GM18907 (cell line): ENCODE measurements at regions not wholly inside any gene's neighbourhood (a gene's known extent, or its start where the extent isn't known, plus 50 kb on each side); places are given as distances from the start of the nearest gene placed in this dataset.
"Not testable (repeated sequence)": the region's sequence is repeated elsewhere in the genome, so short reads cannot be mapped to it uniquely, and the experiment has no call there.

Source experiments
- ATAC-seq: cut with Tn5 transposase; IDR thresholded peaks from one replicate; pipeline ENCODE4 v1.9.1; 2021; ENCODE audit warnings: mild to moderate bottlenecking, moderate library complexity; ENCODE audit not compliant: unreplicated experiment

DNA sequence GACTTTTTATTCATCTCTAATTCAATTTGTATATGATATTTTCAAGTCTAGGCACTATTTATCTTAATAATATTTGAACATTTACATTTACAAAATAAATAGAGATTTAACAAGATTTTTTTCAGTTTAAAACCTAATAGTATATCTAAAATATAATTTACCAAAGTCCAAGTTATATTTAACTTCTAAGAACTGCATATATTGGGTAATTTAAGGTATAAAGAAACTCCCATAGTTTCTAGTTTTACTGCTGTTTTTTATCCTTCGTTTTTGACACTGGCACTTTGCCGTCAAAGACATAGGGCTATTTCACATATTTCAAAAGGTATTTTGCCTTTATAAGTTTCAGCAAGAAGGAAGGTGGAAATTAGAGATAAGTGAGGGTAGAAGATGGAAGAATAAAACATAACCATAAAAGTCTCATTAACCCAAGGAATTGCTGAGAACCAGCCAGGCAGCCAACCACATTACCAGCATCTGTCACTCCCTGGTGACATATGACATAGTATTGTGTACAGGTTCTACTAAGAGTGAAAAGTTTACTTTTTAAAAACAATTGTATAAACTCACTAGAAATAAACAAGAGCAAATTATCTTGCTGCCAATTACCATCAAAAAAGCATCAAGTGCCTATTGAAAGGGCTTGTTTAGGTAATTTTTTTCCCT is 251.5 kb downstream of the NSUN3 start:
- ATAC-seq: no peak

DNA sequence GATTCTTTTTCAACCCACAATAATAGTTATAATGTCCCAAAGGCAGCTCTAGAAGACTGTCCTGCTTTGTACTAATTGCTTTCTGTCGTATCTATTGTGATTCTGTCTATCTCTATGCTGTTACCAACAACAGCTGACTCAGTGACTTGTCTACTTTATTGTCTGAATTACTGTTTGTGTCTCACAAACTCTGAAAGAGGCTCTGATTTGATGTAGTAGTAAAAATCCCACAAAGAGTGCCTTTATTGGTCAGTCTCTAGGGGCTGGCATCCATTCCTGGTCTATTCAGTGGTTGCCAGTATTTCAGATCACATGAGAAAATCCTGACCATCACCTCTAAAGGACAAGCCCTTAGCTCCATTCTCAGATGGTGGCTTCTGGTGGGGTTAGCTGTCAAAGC is 254.2 kb downstream of the NSUN3 start:
- ATAC-seq: no peak

DNA sequence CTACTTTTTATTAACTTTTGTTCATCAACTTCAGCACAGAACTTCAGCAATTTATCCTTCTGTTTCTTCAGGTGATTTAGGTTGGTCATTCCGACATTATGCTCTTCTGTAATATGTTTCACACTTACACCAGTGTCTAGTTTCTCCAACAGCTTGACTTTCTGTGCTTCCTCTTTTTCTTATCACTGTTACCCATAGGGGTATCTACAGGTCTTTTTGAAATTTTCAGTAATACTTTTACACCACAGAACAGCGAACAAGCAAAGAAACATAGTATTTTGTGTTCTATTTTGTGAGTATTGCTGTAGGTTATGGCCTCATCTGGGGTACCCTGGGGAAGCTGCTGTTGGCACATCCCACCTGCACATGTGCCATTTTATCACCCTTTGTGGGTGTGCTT is 260.7 kb downstream of the NSUN3 start:
- ATAC-seq: no peak

DNA sequence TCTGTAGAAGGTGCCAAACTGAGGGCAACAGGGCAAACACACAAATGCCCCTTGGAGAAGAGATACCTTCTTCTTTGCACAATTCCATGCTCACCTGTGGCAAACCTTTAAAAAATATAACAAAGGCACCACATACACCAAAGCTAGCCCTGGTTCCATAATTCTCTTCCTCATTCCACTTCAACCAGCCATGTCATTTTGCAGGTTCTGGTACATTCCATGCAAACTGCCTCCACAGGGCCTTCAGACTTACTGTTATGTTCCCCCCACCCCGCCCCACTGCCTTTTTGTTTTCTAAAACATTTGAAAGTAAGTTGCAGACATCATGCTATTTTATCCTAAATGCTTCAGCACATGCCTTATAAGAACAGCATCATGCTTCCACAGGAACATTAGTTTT is 269.0 kb downstream of the NSUN3 start:
- no peak for ATAC-seq

DNA sequence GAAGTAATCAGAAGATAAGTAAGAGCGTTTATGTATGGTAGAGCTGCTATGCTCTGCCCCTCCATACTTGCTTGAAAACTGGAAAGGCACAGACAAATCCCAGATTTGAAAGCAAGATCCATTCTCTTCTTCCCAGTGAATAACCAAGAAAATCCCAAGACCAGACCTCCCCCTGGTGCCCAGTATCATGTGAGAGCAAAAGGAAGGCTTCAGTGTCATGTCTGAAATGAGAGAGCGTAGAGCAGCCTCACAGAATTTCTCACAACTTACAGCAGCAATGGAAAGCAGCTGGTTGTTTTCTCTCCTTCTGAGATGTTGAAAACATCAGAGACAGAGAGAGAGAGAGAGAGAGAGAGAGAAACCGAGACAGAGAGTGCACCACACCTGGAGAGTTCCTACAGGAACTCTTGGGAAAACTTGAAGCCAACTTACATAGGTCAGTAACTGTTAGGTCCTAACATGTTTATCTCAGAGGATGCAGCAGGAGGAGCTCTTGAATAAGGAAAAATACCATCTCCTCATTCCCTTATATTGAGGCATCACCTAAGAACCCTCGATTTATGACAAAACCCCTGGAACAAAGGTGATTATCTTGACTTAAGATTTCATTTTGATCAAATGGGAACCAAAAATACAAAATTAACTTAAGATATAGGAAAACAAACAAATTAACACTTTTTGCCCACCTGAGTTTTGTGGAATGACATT is 273.3 kb downstream of the NSUN3 start:
- ATAC-seq: no peak

DNA sequence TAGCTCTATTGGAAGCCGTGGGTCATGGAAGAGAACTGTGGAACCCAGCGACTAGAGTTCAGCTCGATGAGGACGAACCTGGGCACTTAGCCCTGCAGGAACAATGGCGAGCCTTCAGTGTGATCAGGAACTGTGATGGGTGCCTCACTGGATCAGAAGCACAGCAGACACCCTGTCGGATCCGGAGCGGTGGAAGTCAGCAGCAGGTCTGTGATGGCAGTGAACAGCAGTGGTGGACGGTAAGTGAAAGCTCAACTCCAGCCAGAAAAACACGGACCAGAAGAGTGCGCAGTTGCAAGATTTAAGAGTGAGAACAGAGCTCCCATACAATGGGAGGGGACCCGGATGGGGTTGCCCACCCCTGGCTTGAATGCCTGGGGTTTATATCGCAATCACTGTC is 282.2 kb downstream of the NSUN3 start:
- no peak for ATAC-seq

DNA sequence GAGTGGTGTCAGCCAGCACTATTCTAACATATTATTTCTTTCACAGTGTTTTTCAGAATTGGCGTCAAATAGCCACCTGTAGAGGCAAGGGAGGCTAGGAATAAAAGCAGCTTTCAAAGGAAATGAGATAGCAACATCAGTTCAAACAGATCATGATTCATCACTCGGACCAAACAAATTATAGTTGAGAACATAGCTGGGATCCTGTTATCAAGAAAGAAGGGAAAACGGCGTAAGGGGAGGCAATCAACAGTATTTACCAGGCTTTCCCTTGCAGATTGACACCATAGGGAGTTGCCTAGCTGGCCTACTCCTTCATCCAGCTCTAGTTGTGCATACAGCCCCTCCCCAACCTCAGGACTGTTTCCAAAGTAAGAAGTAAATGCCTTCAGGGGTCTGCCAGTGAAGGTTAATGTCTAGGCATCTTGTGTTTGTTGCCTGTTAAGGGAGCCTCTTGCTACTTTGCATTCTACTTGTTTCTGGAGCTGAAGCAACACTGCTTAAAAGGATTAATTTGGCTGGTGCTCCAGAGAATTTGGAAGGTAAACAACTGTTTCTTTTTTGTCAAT is 286.5 kb downstream of the NSUN3 start:
- no peak for ATAC-seq

DNA sequence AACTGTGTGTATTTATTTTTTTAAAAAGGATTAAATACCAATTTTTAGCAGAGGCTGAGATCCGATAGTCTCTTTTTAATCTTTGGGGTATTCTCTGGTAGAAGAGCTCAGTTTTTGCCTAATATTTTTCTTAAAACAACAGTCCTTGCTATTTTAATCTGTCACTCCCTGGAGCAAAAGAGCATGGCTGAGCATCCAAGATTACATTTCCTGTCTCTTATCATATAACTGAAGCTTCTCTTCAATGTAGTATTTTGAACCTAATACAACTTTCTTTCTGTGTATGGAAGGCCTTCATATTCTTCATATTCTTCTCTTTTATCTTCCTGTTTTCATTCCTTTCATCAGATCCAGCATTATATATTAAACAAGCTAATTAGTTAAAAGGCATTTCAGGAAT is 293.7 kb downstream of the NSUN3 start:
- ATAC-seq: no peak

DNA sequence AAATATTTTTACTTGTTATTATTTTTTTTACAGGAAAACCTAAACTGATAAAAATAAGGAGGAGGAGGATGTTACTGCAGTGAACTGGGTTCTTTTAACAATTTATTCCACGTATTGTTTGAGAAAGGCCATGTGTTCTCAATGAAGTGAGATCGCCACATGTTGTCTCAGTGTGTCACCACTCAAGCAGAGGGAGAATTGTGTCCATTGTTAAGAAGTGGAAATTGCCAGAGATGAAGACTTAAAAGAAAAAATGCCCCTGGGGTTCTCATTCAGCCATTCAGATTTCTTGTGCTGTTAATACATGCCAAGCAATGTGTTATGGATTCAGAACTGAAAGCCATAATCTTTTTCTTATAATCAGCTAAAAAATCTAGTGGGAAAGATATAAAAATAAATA is 297.1 kb downstream of the NSUN3 start:
- no peak for ATAC-seq

DNA sequence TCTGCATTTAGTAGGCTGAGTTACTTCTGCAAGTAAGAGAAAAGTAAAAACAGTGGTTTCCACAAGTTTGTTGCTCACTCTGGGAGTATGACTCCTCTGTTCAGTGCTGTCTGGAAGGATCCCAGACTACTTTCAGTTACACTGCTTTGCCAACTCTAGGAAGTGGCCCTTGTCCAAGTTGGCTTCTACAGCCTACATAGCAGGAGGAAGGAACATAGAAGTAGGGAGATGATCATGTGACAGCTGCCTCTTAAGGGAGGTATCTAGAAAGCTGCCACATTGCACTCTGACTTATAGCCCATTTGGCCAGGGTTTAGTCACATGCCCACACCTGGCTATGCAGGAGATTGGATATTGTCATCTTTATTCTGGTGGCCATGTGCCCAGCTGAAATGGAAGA is 298.1 kb downstream of the NSUN3 start:
- no peak for ATAC-seq

DNA sequence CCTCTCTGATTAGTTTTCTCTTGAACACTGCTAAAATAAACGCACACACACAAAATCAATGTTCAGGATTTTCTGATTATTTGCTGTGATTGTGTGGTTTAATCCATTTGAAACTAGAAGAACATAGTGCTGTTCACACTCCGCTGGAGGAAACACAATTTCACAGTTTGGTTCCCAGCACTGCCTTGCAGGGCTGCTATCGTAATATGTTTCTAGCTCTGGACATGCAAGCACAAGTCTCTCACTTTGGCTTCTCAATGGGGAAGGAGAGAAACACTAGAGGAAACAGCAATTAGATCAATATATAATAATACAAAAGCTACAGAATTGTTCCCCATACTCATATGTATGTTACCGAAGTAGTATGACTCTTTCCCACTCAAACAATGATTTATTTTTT is 299.5 kb downstream of the NSUN3 start:
- no peak for ATAC-seq

DNA sequence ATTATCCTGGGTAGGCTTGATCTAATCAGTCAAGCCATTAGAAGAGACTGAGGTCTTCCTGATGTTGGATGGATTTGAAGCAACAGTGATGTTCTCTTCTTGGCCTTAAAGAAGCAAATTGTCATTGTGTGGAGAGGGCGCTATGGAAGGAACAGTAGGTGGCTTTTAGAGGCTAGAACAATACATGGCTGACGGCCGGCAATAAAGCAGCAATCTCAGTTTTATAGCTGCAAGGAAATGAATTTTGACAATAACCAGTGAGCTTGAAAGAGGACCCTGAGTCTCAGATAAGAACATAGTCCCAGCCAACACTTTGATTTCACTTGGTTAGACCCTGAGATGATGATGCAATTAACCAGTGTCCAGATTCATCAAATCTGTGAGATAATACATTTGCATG is 302.1 kb downstream of the NSUN3 start:
- ATAC-seq: no peak

DNA sequence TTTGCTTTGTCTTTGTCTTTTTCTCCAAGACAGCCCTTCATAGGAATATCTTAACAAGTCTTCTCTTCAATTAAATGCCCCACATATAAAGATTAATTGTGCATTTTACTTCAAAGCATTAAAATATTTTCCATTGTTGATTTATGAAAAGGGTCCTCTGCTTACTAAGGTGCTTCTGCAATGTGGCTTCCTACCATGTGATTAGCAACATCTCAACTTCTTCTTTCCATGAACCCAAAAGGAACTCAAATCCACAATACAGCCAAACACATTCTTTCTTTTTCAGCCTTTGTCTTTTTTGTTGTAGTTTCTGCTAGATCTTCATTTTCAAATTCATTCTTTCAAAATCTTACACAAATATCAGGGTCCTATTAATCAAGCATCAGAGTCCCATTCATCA is 309.2 kb downstream of the NSUN3 start:
- ATAC-seq: no peak

DNA sequence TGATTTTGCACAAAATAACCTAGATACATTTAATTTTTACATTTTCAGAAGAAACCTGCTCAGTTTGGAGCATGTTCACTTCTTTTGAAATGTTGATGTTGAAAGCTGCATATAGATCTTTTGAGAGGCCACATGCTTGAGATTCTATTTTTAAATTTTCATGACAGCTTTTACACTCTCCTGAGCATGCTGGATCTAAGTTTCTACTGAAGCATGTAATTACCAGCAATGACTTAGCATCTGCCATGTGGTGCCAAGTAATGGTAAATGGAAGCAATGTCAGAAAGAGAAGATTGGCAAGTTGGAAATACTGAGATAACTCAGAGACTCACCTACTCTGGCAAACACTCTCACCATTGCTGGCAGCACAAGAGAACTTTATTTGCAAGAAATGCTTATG is 310.6 kb downstream of the NSUN3 start:
- ATAC-seq: no peak

DNA sequence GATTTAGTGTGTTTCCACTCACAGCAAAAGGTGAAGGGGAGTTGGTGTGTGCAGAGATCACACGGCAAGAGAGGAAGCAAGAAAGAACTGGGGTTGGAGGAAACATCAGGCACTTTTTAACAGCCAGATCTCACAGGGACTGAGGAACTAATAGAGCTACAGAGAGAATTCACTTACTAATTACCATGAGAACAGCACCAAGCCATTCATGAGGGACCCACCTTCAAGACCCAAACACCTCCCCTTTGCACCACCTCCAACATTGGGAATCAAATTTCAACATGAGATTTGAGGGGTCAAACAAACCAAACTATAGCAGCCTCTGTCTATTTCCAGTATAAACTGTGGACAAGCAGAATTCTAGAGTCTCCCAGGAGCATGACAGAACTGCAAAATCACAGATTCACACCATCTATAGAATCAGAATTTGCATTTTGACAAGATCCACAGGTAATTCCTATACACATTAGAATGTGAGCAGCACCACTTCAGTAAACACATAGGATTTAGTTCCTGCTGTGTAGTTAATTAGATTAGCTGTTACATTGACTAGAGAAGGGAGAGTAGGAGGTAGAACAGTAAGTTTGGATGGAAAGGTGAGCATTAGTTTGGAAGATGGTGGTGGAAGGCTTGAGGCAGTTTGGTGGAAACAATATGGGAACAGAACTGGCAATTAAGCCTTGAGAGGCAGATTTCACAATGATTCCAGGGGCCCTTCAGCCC is 311.7 kb downstream of the NSUN3 start:
- ATAC-seq: no peak

DNA sequence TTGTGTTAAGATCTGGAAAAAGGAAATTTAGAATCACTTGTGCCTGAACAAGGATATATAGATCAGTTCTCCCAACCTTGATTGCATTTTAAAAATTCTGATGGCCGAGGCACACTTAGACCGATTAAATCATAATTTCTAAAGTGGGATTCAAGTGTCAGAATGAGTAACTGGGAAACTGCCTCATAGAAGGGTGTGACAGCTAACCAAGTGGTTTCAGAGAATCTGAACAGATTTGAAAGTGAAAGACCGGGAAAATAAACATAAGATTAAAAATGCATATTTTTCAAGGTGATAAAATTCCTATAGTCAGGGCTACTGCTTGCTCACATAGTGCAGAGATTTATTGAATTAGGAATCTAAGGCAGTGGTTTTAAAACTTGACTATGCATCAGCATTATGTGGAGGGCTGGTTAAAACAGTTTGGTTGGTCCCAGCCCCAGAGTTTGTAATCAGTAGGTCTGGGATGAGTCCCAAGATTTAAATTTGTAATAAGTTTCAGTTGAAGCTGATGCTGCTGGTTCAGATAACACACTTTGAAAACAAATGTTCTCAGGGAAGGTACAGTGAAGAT is 314.3 kb downstream of the NSUN3 start:
- not testable (repeated sequence) for ATAC-seq

DNA sequence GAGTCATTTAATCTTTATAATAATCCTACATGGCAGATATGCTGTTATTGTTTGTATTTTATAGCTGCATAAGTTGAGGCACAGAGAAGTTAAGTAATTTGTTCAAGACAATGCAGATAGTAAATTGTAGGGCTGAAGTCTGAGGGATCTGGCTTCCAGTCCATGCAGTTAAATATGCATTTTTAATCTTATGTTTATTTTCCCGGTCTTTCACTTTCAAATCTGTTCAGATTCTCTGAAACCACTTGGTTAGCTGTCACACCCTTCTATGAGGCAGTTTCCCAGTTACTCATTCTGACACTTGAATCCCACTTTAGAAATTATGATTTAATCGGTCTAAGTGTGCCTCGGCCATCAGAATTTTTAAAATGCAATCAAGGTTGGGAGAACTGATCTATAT is 315.0 kb downstream of the NSUN3 start:
- not testable (repeated sequence) for ATAC-seq

DNA sequence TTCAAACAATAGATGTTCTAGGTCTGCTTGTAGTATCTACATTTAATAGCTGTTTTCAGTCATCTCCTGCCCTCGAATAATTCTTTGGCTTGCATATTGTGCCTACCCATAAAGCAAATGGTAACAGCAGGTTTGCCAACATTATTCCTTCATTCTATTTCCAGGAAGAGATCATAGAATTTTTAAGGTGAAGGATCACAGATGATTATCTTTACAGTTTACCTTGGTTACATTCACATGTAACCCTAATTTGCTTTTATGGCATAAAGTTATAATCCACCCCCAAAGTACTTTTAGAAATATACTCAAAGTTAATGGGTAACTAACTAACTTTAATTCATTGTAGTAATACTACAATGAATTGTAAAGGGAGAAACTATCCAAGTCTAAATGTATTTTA is 315.5 kb downstream of the NSUN3 start:
- ATAC-seq: no peak

DNA sequence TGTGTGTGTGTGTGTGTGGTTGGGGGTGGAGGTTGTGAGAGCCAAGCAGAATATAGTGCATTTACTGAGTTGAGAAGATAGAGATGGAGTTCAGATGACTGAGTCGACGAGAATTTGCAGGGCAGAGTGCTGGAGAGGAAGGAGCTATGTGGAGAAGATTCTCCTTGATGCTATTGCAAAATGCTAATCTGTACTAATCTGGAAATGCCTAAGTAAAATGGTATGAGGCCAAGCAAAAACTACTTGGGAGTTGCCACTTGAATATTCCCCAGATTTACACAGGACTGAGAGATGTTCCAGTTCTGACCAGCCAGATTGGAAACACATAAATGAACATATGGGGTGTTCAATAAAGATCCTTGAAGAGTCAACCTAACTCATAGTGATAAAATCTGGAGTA is 316.4 kb downstream of the NSUN3 start:
- no peak for ATAC-seq

DNA sequence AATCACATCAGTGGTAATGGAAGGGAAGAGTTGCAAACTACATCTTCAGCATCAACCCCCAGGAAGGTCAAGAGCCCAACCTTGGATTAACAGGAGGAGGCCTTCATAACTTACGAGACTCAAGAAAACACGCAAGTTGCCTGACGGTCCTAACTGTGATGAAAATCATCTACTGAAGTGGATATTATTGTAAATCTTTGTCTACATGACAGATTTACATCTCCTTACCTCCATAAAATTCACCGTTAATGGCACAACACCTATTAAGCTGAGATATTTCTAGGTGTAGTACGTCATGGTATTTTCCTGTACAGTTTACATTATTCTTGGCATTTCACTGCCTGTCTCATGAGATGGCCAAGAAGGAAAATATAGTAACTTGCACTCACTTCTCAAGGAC is 332.0 kb downstream of the NSUN3 start:
- ATAC-seq: no peak

DNA sequence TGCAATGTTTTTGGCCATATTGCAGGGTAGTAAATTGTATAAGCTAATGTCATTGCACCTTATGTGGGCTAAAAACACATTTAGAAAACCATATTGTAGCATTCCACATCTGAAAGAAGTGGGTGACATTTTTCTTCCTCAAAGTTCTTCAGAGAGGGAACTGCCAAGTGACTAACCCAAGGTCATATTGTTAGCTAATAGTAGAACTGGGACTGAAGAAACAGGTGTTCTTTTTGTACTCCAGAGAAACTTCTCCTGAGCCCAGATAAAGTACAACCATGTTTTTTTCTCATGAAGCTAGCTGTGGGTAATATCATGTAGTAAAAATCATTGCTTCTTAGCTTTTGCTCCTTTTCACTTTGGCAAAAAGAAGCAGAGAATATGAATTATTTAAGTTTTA is 333.0 kb downstream of the NSUN3 start:
- no peak for ATAC-seq

DNA sequence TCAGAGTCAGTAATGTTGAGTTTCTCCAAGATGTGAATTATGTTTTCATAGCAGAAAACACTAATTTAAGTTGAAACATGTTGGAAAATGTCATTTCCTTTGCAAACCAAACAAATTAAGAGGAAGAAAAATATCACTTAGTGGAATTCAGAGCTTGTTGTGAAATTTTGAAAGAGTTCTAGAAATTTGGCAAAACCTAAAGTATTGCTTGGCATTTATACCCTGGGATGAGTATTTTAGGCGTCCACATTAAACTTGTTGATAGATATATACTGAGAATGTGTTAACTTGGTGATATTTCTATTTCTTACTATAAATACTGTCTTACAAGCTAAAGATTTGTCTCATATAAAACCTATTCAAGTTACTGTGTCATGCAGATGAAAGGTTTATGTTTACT is 335.2 kb downstream of the NSUN3 start:
- ATAC-seq: no peak
